Fibroblast of pulmonary artery (primary cell): ENCODE measurements at regions not wholly inside any gene's neighbourhood (a gene's known extent, or its start where the extent isn't known, plus 50 kb on each side); places are given as distances from the start of the nearest gene placed in this dataset.

ENCODE experiments used
- DNase-seq: peaks from one replicate; pipeline ENCODE4 v3.0.0-alpha.2; 2010; ENCODE audit warnings: low read depth
- H3K4me3 ChIP-seq: replicated peaks from 2 replicates; pipeline ENCODE4 v1.5.1; 2011; ENCODE audit warnings: low read depth, mild to moderate bottlenecking, control low read depth, low read length, moderate library complexity
- CTCF ChIP-seq: IDR thresholded peaks from 2 replicates; pipeline ENCODE4 v1.5.1; 2011; ENCODE audit warnings: mild to moderate bottlenecking, control low read depth, low read length, inconsistent platforms; ENCODE audit errors: missing control alignments

DNA sequence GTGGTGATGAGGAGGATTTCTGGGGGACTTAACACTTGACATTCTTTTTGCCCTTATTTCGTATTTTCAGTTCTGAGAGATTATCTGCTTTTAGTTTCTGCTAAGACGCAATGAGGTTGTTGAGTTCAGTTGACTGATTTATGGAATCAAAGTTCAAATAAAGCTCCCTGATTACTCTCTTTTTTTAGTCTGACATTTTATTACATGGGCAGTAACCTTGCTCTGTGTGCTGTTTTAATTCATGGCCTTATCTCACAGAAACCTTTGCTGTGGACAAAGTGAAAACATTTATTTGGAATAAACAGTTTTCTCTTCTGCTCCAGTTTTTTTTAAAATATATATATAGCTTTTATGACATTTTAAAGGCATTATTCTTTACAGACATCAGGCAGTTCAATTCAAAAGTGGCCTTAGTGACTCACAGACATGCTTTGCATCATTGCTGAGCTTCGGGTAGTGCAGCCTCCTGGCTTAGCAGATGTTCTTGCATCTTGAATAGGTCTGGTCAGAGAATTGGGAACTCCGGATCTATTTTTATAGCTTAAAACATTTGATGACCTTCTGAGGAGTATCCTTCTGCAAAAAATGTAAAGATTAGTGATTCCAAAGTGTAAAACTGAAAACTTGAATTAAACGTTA lies 162.9 kb downstream of the FAM170A start:
- H3K4me3 ChIP-seq, result no peak overlapping the region
- TF ChIP-seq CTCF, result no peak
- no peak for DNase-seq

DNA sequence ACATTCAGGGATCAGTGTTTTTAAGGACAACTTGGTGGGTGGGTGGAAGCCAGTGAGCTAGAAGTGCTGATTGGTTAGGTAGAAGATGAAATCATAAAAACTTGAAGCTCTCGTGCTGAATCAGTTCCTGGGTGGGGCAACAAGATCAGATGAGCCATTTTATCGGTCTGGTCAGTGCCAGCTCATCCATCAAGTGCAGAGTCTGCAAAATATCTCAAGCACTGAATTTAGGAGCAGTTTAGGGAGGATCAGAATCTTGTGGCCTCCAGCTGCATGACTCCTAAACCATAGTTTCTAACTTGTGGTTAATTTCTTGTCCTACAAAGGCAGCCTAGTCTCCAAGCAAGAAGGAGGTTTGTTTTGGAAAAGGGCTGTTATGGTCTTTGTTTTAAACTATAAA lies 166.4 kb downstream of the FAM170A start:
- no peak for DNase-seq
- no peak for TF ChIP-seq CTCF

DNA sequence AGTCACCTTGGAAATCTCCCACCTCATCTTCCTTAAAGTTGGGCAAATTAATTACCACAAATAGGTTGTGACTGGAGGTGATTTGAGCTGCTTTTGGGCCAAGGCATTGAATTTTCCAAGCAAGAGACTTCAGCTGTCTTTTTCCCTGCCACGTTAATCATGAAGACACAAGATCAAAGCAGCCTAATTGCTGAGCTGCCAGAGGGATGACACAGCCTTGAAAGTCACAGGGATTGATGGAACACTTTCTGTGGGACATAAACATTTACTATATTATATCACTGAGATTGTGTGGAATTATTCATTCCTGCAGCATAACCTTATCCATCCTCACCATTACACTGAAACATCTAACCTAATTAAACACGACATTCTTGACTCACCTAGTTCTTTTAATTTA lies 172.2 kb downstream of the FAM170A start:
- no peak for DNase-seq
- H3K4me3 ChIP-seq, result no peak overlapping the region
- no peak for TF ChIP-seq CTCF

More for the DNA sequence above, 166.4 kb downstream of the FAM170A start:
- no peak overlapping the region for H3K4me3 ChIP-seq

DNA sequence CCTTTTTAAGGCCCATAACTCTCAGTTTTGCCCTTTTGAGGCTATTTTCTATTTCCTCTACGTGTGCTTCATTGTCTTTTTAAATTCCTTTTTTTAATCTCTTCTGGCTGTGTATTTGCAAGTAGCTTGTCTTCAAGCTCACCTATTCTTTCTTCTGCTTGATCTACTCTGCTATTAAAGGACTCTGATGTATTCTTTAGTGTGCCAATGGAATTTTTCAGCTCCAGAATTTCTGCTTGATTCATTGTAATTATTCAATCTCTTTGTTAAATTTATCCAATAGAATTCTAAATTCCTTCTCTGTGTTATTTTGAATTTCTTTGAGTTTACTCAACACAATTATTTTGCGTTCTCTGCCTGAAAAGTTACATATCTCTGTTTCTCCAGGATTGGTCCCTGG lies 178.7 kb downstream of the FAM170A start:
- H3K4me3 ChIP-seq, result no peak overlapping the region
- DNase-seq, result no peak
- TF ChIP-seq CTCF, result no peak

- TF ChIP-seq CTCF, result no peak
- no peak for DNase-seq
- H3K4me3 ChIP-seq, result no peak overlapping the region
Observed at GRCh38 chr5:119808474-119808873, 179.1 kb downstream of the FAM170A start.

DNA sequence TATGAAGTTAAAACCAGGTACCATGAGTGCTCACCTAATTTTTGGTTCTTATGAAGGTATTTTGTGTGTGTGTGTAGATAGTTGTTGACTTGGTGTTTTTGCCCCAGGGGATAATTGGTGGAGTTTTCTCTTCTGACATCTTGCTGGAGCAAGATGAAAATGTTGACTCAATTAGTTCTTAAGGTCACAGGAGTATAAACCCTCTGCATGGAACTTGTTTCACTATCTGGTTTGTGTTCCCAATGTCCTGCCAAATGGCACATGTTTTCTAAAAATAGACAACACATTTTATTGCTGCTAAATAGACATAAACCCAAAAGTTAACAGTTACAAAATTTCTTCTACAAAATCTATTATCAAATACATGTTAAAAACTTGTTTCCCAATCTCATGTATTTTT lies 180.9 kb downstream of the FAM170A start:
- TF ChIP-seq CTCF, result no peak
- H3K4me3 ChIP-seq, result no peak overlapping the region
- no peak for DNase-seq

GRCh38 chr5:119811458-119811857 lies 182.1 kb downstream of the FAM170A start:
- no peak overlapping the region for H3K4me3 ChIP-seq
- no peak for TF ChIP-seq CTCF
- DNase-seq, result no peak
